Adrenal gland (tissue), 9 donors: ENCODE measurements at regions not wholly inside any gene's neighbourhood (a gene's known extent, or its start where the extent isn't known, plus 50 kb on each side); places are given as distances from the start of the nearest gene placed in this dataset.

ENCODE experiments used
- DNase-seq, 7 donors: peaks; one replicate each; pipeline ENCODE4 v3.0.0-alpha.2; 2019 to 2020
- H3K27ac ChIP-seq, 5 donors: fragments of 200-600 bp; sonication (generic) in 4 of 5; 1 replicate in 3 of 5; 2 replicates in 2 of 5; pipeline versions ENCODE4 v1.5.1 to v1.8.0; 2016 to 2020; ENCODE audit warnings: mild to moderate bottlenecking in 1 of 5
- H3K27me3 ChIP-seq: fragments of 200-600 bp; 2 replicates; pipeline ENCODE4 v1.8.0; 2021
- H3K36me3 ChIP-seq, 2 donors: fragments of 200-600 bp; replicated peaks in 1 of 2; 1 replicate in 1 of 2; 2 replicates in 1 of 2; pipeline versions ENCODE4 v1.5.1 to v1.8.0; 2018 to 2022
- H3K4me1 ChIP-seq, 2 donors: fragments of 200-600 bp; replicated peaks in 1 of 2; 1 replicate in 1 of 2; 2 replicates in 1 of 2; pipeline versions ENCODE4 v1.5.1 to v1.8.0; 2018 to 2021
- H3K4me3 ChIP-seq, 4 donors: fragments of 200-600 bp; sonication (generic) in 3 of 4; one replicate each; pipeline ENCODE4 v1.5.1; 2016 to 2018
- H3K9me3 ChIP-seq, 3 donors: fragments of 200-600 bp; sonication (generic) in 1 of 3; replicated peaks in 1 of 3; 1 replicate in 2 of 3; 2 replicates in 1 of 3; pipeline versions ENCODE4 v1.5.1 to v1.8.0; 2016 to 2021
- POLR2A ChIP-seq, 2 donors: fragments of 450-650 bp; IDR thresholded peaks; one replicate each; pipeline ENCODE4 v1.6.1; 2017; ENCODE audit warnings: antibody characterized with exemption in 2 of 2, mild to moderate bottlenecking in 2 of 2, moderate library complexity in 1 of 2
- WGBS, 4 donors: extraction: QIAGEN DNeasy Blood & Tissue Kit in 2 of 4; methylation state at CpG; one replicate each; pipeline versions ENCODE4 v1.1.5 to v1.1.7; 2013 to 2017; 5-methylcytosine and 5-hydroxymethylcytosine counted together
- intact Hi-C, 2 donors: fragments of 100-400 bp; cut with DNase I; formaldehyde crosslinking; loops; one replicate each; pipeline versions ENCODE4 v1.14.1 to v1.15.0; 2022 to 2023
- TF ChIP-seq, protein P1 (sequence below), 6 experiments: fragments of 450-650 bp in 4 of 6; fragments of 200-600 bp in 2 of 6; sonication (generic) in 1 of 6; IDR thresholded peaks; 1 replicate in 5 of 6; 2 replicates in 1 of 6; pipeline versions ENCODE4 v1.5.1 to v1.8.0; 2016 to 2021; ENCODE audit warnings: antibody characterized with exemption in 6 of 6, mild to moderate bottlenecking in 2 of 6, moderate library complexity in 1 of 6
- donor health status: healthy with polysubstance abuse.
- donor health status: Bipolar disorder and iron deficiency.
- donor health status: DM: yes; HTN: yes; CAD: no.
- donor health status: DM: no; HTN: no; CAD: no.
- donor health status: DM: no; HTN: no; CAD: no.

DNA sequence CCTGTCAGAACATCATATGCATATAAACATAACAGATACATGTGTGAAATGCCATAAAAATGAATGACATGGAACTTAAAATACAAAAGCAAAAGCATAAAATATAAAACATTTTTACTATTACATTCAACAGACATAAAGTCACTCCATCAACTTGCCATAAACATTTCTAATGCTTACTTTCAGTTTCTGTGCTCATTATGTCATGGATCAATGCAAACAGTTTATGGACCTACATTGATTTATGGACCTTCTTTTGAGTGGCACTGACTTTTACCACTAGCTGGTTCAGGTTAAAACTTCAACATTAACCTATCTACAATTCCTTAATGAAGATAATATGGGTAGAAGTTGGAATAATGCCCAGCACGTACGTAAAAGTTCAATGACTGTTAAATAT is 577.4 kb upstream of the LMCD1 start:
- Histone ChIP-seq H3K4me3 (no peak overlapping the region), H3K4me1 (no peaks in the 10 kb centered on the region), H3K36me3 (no peaks in the 10 kb centered on the region), H3K27ac (no peak overlapping the region), H3K27me3 (no peaks in the 10 kb centered on the region), H3K9me3 (no peaks in the 10 kb centered on the region)
- 69 to 79% (median 74%) methylated on average over 2 of the region's 2 CpGs for WGBS, 4 donors
- no peak for DNase-seq
- intact Hi-C loops: no loop called here
- TF ChIP-seq POLR2A (IDR thresholded peaks at IDR 0.05): no peak
- TF ChIP-seq, protein P1, sequence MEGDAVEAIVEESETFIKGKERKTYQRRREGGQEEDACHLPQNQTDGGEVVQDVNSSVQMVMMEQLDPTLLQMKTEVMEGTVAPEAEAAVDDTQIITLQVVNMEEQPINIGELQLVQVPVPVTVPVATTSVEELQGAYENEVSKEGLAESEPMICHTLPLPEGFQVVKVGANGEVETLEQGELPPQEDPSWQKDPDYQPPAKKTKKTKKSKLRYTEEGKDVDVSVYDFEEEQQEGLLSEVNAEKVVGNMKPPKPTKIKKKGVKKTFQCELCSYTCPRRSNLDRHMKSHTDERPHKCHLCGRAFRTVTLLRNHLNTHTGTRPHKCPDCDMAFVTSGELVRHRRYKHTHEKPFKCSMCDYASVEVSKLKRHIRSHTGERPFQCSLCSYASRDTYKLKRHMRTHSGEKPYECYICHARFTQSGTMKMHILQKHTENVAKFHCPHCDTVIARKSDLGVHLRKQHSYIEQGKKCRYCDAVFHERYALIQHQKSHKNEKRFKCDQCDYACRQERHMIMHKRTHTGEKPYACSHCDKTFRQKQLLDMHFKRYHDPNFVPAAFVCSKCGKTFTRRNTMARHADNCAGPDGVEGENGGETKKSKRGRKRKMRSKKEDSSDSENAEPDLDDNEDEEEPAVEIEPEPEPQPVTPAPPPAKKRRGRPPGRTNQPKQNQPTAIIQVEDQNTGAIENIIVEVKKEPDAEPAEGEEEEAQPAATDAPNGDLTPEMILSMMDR (IDR thresholded peaks at IDR 0.05): no peak

DNA sequence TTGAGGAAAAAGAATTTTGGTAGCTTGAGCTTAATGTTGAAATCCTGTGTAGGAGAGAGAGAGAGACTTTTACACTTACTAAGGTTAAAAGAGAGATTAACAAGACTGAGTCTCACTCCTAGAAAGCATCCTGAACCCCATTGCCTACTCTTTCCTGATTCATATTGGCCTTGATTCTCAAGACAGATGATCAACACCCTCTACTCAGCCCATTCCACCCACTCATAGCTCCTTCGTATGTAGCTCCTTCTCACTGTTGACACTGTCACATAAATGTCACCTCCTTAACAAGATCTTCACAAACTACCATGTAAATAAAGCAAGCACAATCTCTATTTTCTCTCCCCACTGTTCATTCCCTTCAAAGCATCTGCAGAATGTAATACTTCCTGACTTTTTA is 574.6 kb upstream of the LMCD1 start:
- Histone ChIP-seq H3K9me3 (no peaks in the 10 kb centered on the region), H3K27me3 (no peaks in the 10 kb centered on the region), H3K4me3 (no peak overlapping the region), H3K27ac (no peak overlapping the region), H3K36me3 (no peaks in the 10 kb centered on the region), H3K4me1 (no peaks in the 10 kb centered on the region)
- TF ChIP-seq, protein P1 (IDR thresholded peaks at IDR 0.05): no peak
- no peak for TF ChIP-seq POLR2A (IDR thresholded peaks at IDR 0.05)
- no peak for DNase-seq
- intact Hi-C loops: no loop called here
- 79 to 95% (median 85%) methylated on average over 1 of the region's 1 CpG for WGBS, 4 donors

DNA sequence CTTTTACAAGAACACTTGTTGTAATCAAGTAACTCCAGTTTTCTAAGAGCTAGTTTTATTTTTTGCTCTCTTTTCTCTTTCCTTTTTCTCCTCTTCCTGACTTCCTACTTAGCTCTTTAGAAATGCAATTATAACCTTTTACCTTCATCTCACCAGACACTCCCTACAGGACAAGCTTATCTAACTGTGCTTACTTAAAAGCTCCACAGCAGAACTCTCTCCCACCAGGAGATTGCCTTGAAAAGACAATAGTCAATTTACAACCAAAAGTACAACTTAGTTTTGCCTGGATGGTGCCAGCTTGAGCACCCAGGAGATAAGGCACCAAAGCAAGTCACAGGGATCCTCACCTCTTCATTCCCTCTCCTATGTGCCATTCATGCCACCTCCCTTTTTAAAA is 573.8 kb upstream of the LMCD1 start:
- Histone ChIP-seq H3K4me3 (no peak overlapping the region), H3K27ac (no peak overlapping the region), H3K9me3 (no peaks in the 10 kb centered on the region), H3K27me3 (no peaks in the 10 kb centered on the region), H3K36me3 (no peaks in the 10 kb centered on the region), H3K4me1 (no peaks in the 10 kb centered on the region)
- intact Hi-C loops: no loop called here
- no peak for DNase-seq
- TF ChIP-seq, protein P1 (IDR thresholded peaks at IDR 0.05): no peak
- TF ChIP-seq POLR2A (IDR thresholded peaks at IDR 0.05): no peak

DNA sequence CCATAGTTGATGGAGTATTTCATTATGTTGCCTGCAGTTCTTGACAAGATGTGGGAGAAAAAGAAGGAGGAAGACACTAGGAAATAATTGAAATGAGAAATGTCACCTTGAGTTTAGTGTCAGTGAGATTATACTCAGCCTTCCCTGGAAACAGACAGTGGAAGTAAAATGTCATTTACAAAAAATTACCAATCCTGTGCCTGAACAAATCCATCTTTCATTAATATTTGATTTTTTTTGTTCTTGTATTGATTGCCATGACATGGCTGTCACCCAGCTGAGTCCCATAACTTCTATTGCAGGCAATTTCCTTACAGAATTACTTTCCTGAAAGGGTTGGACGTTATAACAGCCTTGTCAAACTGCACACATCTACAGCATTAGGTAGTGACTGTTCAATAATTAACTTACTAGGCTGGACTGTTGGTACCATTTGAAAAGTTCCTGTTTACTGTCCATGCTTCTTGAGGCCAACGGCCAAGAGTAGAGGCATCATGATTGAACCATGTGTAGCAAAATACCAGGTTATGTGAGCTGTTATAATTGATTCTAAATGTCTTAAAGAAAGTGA is 572.2 kb upstream of the LMCD1 start:
- no peaks in the 10 kb centered on the region for H3K27me3 ChIP-seq
- H3K36me3 ChIP-seq: no peaks in the 10 kb centered on the region
- no peak overlapping the region for H3K4me3 ChIP-seq
- DNase-seq: no peak
- 53 to 71% (median 57%) methylated on average over 2 of the region's 2 CpGs for WGBS, 4 donors
- intact Hi-C loops: no loop called here
- TF ChIP-seq POLR2A (IDR thresholded peaks at IDR 0.05): no peak
- TF ChIP-seq, protein P1 (IDR thresholded peaks at IDR 0.05): no peak
- H3K4me1 ChIP-seq: no peaks in the 10 kb centered on the region
- H3K27ac ChIP-seq: no peak overlapping the region
- H3K9me3 ChIP-seq: no peaks in the 10 kb centered on the region
